NOMO-1 (cell line): ENCODE measurements at regions not wholly inside any gene's neighbourhood (a gene's known extent, or its start where the extent isn't known, plus 50 kb on each side); places are given as distances from the start of the nearest gene placed in this dataset.

Source experiments
- DNase-seq, 2 experiments: peaks; one replicate each; lab custom pipeline; 2025; ENCODE audit not compliant: unreplicated experiment in 2 of 2; lab: John Stamatoyannopoulos, UW

GRCh38 chr7:148472406-148472805 is 118.2 kb upstream of the C7orf33 start:
- DNase-seq = no peak

GRCh38 chr7:148473703-148474480 is 116.7 kb upstream of the C7orf33 start:
- DNase-seq = no peak

- no peak for DNase-seq
Observed at GRCh38 chr7:148474481-148475025, 116.0 kb upstream of the C7orf33 start.

GRCh38 chr7:148478551-148478950 is 112.0 kb upstream of the C7orf33 start:
- DNase-seq = no peak

- no peak for DNase-seq
Observed at GRCh38 chr7:148480479-148481146, 110.0 kb upstream of the C7orf33 start.

- DNase-seq = no peak
Observed at GRCh38 chr7:148481147-148481526, 109.4 kb upstream of the C7orf33 start.

GRCh38 chr7:148481971-148482626 is 108.5 kb upstream of the C7orf33 start:
- no peak for DNase-seq

- no peak for DNase-seq
Observed at GRCh38 chr7:148483515-148484308, 106.9 kb upstream of the C7orf33 start.

- no peak for DNase-seq
Observed at GRCh38 chr7:148484486-148484885, 106.1 kb upstream of the C7orf33 start.

GRCh38 chr7:148485618-148486017 is 104.9 kb upstream of the C7orf33 start:
- DNase-seq = no peak

GRCh38 chr7:148486937-148487336 is 103.6 kb upstream of the C7orf33 start:
- DNase-seq = no peak

GRCh38 chr7:148487912-148488311 is 102.7 kb upstream of the C7orf33 start:
- no peak for DNase-seq

GRCh38 chr7:148489678-148490077 is 100.9 kb upstream of the C7orf33 start:
- DNase-seq = no peak

- no peak for DNase-seq
Observed at GRCh38 chr7:148492157-148492860, 98.3 kb upstream of the C7orf33 start.

- no peak for DNase-seq
Observed at GRCh38 chr7:148495605-148496004, 95.0 kb upstream of the C7orf33 start.

GRCh38 chr7:148500978-148501377 is 89.6 kb upstream of the C7orf33 start:
- DNase-seq = no peak

GRCh38 chr7:148503900-148504487 is 86.6 kb upstream of the C7orf33 start:
- peak in 1 of 2 experiments; percentile 18 for DNase-seq

GRCh38 chr7:148505645-148506375 is 84.8 kb upstream of the C7orf33 start:
- DNase-seq = no peak

- peak in 1 of 2 experiments; percentile 0 for DNase-seq
Observed at GRCh38 chr7:148507064-148507573, 83.4 kb upstream of the C7orf33 start.
